Thoracic aorta (tissue), 2 donors: ENCODE measurements at regions not wholly inside any gene's neighbourhood (a gene's known extent, or its start where the extent isn't known, plus 50 kb on each side); places are given as distances from the start of the nearest gene placed in this dataset.

Experiments used
- ATAC-seq: fragments of 150-250 bp; one replicate; pipeline ENCODE4 v1.8.0; 2017; ENCODE audit warnings: low read depth; ENCODE audit not compliant: insufficient number of reproducible peaks, low FRiP score
- DNase-seq: peaks from one replicate; pipeline ENCODE4 v3.0.0-alpha.2; 2020; ENCODE audit warnings: low spot score
- H3K27ac ChIP-seq, 2 donors: fragments of 200-600 bp; sonication (generic); 1 replicate in 1 of 2; 2 replicates in 1 of 2; pipeline ENCODE4 v1.5.1; 2016; ENCODE audit warnings: mild to moderate bottlenecking in 2 of 2, moderate library complexity in 2 of 2
- H3K27me3 ChIP-seq: fragments of 200-600 bp; sonication (generic); replicated peaks from 2 replicates; pipeline ENCODE4 v1.6.0; 2016; ENCODE audit warnings: mild to moderate bottlenecking; ENCODE audit not compliant: insufficient read depth
- H3K36me3 ChIP-seq: fragments of 200-600 bp; sonication (generic); one replicate; pipeline ENCODE4 v1.5.1; 2016
- H3K4me1 ChIP-seq, 2 donors: fragments of 200-600 bp; sonication (generic); 1 replicate in 1 of 2; 2 replicates in 1 of 2; pipeline versions ENCODE4 v1.5.1 to v1.6.0; 2016; ENCODE audit warnings: low read depth in 2 of 2, mild to moderate bottlenecking in 1 of 2; ENCODE audit not compliant: control insufficient read depth in 1 of 2
- H3K4me3 ChIP-seq: fragments of 200-600 bp; sonication (generic); 2 replicates; pipeline ENCODE4 v1.5.1; 2016; ENCODE audit warnings: mild to moderate bottlenecking
- H3K9me3 ChIP-seq: fragments of 200-600 bp; sonication (generic); 2 replicates; pipeline ENCODE4 v1.5.1; 2016
- CTCF ChIP-seq: fragments of 200-600 bp; sonication (generic); IDR thresholded peaks from one replicate; pipeline ENCODE4 v1.5.1; 2019; ENCODE audit warnings: antibody characterized with exemption

GRCh38 chrX:43316146-43316545 is 340.0 kb upstream of the MAOA start:
- H3K4me1 ChIP-seq = no peaks in the 10 kb centered on the region
- no peak overlapping the region for H3K27ac ChIP-seq
- TF ChIP-seq CTCF = no peak
- no peak overlapping the region for H3K4me3 ChIP-seq
- H3K27me3 ChIP-seq = no peaks in the 10 kb centered on the region
- H3K9me3 ChIP-seq = no peaks in the 10 kb centered on the region
- DNase-seq (no peak), ATAC-seq (no peak)
- no peaks in the 10 kb centered on the region for H3K36me3 ChIP-seq

- TF ChIP-seq CTCF = no peak
These were observed 338.7 kb upstream of the MAOA start for GRCh38 chrX:43317378-43317777.

GRCh38 chrX:43328358-43328946 is 327.6 kb upstream of the MAOA start:
- Histone ChIP-seq H3K4me1 (no peaks in the 10 kb centered on the region), H3K4me3 (no peak overlapping the region), H3K36me3 (no peaks in the 10 kb centered on the region), H3K27ac (no peak overlapping the region), H3K27me3 (no peaks in the 10 kb centered on the region), H3K9me3 (no peaks in the 10 kb centered on the region)
- no peak for DNase-seq
- ATAC-seq = no peak
- no peak for TF ChIP-seq CTCF

More at GRCh38 chrX:43317378-43317777, 338.7 kb upstream of the MAOA start:
- no peak for DNase-seq
- H3K27me3 ChIP-seq = no peaks in the 10 kb centered on the region
- H3K27ac ChIP-seq = no peak overlapping the region
- H3K4me3 ChIP-seq = no peak overlapping the region
- no peaks in the 10 kb centered on the region for H3K4me1 ChIP-seq
- H3K9me3 ChIP-seq = no peaks in the 10 kb centered on the region
- no peak for ATAC-seq
- H3K36me3 ChIP-seq = no peaks in the 10 kb centered on the region

- no peak for TF ChIP-seq CTCF
- no peak for DNase-seq
- H3K9me3 ChIP-seq = no peaks in the 10 kb centered on the region
- no peak for ATAC-seq
- no peaks in the 10 kb centered on the region for H3K4me1 ChIP-seq
- H3K36me3 ChIP-seq = no peaks in the 10 kb centered on the region
- no peak overlapping the region for H3K4me3 ChIP-seq
- no peak overlapping the region for H3K27ac ChIP-seq
- H3K27me3 ChIP-seq = no peaks in the 10 kb centered on the region
These were observed 322.6 kb upstream of the MAOA start for GRCh38 chrX:43333543-43333942.

GRCh38 chrX:43345166-43345565 is 310.9 kb upstream of the MAOA start:
- no peak for ATAC-seq
- DNase-seq = no peak
- Histone ChIP-seq H3K36me3 (no peaks in the 10 kb centered on the region), H3K4me1 (no peaks in the 10 kb centered on the region), H3K27me3 (no peaks in the 10 kb centered on the region), H3K4me3 (no peak overlapping the region), H3K27ac (no peak overlapping the region), H3K9me3 (no peaks in the 10 kb centered on the region)
- TF ChIP-seq CTCF = no peak
